Stimulated activated CD4-positive, alpha-beta T cell treated with anti-CD3 and anti-CD28 coated beads, Interleukin-4, amount 100 ng/mL, for 1 hour (primary cell): ENCODE measurements at regions not wholly inside any gene's neighbourhood (a gene's known extent, or its start where the extent isn't known, plus 50 kb on each side); places are given as distances from the start of the nearest gene placed in this dataset.
"Not testable (repeated sequence)": the region's sequence is repeated elsewhere in the genome, so short reads cannot be mapped to it uniquely, and the experiment has no call there.

ENCODE experiments used
- DNase-seq: peaks from one replicate; pipeline ENCODE4 v3.0.0-alpha.2; 2020

GRCh38 chr6:170080169-170080827 is 210.6 kb downstream of the DLL1 start:
- DNase-seq = no peak

DNA sequence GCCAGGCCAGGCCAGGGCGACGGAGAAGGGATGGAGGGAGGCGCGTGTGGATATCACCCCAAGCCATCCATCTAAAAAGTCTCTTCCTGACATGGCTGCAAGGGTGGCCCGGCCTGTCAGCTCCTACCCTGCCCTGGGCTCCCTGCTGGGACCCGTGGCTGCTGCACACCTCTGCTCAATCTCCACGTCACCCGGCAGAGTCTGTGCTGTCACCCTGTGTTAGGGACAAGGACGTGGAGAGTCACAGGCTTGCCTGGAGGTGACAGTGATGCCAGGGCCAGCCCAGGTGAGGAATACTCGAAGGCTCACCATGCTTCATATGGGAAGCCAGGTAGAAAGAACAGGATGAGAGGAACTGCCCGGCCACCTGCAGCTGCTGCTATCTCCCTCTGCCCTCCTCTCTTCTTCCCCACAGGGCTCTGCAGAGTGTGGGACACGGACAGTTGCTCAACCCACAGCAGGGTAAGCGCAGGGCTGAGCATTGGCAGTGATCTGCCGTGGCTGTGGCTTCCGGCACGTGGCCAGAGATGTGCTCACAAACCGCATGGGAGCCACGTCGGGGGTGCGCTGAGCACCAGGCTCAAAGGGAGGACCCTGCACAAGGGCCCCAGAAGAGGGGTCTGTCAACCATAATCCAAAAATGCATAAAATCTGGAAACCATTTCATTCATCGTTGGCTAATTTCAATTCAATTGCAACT is 214.3 kb downstream of the DLL1 start:
- no peak for DNase-seq

GRCh38 chr6:170075659-170076223 is 215.1 kb downstream of the DLL1 start:
- no peak for DNase-seq

GRCh38 chr6:170074907-170075306 is 216.0 kb downstream of the DLL1 start:
- DNase-seq = no peak

DNA sequence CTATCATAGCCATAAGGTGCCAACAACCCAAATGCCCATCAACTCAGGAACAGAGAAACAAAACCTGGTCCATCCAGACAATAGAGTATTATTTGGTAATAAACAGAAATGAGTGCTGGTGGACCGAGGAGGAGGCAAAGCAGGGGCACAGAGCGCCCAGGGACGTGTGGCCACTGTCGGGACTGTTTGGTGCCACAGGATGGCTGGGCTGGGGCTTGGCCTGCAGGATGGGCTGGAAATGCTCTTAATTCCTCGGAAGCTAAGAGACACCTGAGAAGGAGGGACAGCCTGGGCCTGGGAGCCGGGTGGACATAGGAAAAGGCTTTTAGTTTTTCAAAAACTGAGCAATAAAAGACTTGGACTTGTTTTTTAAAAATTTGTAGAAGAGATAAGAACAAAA is 216.4 kb downstream of the DLL1 start:
- no peak for DNase-seq

GRCh38 chr6:170073846-170074245 is 217.0 kb downstream of the DLL1 start:
- DNase-seq = no peak

- no peak for DNase-seq
Measured at GRCh38 chr6:170072246-170072645, 218.6 kb downstream of the DLL1 start.

DNA sequence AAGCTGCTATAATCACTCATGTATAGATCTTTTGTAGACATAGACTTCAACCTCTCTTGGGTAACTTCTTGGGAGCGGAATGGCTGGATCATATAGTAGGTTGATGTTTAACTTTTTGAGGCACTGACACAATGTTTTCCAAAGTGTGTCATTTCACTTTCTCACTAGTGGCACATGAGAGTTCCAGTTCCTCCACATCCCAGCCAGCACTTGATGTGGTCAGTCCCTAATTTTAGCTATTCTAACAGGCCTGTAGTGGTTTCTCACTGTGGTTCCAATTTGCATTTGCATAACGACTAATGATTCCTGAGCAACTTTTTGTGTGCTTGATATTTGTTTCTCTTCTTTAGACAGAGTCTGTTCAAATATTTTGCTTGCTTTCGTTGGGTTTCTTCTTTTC is 221.3 kb downstream of the DLL1 start:
- DNase-seq = no peak

DNA sequence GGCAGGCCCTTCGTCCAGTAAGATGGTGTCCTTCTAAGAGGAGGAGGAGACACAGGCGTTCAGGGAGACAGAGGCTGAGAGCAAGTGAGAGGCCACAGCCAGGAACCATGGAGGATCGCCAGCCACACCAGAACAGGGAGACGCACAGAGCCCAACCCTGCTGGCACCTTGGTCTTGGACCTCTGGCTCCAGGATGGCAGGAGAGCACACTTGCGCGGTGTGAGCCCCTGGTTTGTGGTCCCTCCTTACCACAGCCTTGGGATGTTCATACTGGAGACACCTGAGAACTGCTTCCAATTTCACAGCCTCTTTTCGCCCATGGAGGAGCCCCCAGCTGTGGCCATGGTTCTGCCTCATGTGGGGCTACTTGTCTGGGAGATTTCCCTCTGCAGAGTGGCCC is 222.4 kb downstream of the DLL1 start:
- DNase-seq = no peak

GRCh38 chr6:170067923-170068360 is 222.9 kb downstream of the DLL1 start:
- no peak for DNase-seq

GRCh38 chr6:170067181-170067641 is 223.7 kb downstream of the DLL1 start:
- no peak for DNase-seq

- no peak for DNase-seq
Measured at GRCh38 chr6:170066679-170067078, 224.2 kb downstream of the DLL1 start.

GRCh38 chr6:170063851-170064602 is 226.9 kb downstream of the DLL1 start:
- DNase-seq = no peak

DNA sequence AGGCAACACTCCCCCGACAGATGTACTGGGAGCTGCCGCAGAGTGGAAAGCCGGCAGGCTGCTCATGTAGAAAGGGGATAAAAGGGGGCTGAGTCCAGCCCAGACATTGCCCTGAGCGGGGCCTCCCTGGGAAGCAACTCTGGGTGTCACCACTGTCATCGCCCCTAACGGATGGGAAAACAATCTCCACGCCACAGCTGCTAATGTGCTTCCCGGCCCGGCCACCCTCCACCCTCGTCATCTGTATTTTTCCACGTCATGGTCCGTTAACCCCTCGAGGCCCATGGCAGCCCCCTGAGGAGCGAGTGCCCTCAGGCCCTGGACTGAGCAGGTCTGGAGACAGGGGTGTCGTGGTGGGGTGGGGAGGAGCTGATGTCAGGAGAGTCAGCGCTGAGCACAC is 227.4 kb downstream of the DLL1 start:
- DNase-seq = no peak

DNA sequence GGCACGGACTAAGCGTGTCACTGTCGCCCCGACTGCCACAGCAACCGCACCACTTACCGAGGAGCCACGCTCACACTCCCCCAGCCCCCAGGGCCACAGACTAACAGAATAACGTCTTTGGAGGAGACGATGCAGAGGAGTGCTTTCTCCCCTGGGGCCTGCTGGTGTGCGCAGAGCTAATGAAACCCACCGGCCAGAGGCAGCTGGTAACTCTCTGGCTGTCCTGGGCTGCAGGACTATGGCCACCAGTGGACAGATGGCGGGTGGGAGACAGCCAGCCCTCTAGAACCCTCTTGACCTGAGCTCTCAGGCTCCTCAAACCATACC is 228.0 kb downstream of the DLL1 start:
- DNase-seq = no peak

GRCh38 chr6:170062209-170062914 is 228.5 kb downstream of the DLL1 start:
- DNase-seq = no peak

DNA sequence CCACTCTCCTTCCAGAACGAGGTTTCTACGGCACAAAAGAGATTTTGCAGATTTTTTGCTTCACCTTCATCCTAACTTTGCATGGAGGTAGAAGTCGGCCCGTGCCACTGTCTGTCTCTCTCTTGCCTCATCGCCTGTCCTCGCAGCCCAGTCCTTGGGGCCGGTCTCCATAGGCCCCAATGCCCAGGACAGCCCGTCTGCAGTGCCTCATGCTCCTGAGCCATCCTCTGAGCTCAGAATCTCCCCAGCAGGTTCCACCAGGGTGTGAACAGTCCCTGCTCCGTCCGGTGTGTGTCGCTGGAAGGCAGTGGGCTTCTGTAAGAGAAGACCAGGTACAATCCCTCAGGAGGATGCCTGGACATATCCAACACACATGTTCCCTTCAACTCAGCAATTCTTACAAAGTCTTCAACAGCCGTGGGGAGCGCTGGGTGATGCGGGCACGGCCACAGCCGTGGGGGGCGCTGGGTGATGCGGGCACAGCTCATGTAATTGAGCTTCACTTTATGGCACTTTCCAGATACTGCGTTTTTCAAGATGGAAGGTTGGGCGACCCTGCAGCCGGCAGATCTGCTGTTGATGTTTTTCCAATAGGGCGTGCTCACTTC is 231.9 kb downstream of the DLL1 start:
- DNase-seq = no peak

DNA sequence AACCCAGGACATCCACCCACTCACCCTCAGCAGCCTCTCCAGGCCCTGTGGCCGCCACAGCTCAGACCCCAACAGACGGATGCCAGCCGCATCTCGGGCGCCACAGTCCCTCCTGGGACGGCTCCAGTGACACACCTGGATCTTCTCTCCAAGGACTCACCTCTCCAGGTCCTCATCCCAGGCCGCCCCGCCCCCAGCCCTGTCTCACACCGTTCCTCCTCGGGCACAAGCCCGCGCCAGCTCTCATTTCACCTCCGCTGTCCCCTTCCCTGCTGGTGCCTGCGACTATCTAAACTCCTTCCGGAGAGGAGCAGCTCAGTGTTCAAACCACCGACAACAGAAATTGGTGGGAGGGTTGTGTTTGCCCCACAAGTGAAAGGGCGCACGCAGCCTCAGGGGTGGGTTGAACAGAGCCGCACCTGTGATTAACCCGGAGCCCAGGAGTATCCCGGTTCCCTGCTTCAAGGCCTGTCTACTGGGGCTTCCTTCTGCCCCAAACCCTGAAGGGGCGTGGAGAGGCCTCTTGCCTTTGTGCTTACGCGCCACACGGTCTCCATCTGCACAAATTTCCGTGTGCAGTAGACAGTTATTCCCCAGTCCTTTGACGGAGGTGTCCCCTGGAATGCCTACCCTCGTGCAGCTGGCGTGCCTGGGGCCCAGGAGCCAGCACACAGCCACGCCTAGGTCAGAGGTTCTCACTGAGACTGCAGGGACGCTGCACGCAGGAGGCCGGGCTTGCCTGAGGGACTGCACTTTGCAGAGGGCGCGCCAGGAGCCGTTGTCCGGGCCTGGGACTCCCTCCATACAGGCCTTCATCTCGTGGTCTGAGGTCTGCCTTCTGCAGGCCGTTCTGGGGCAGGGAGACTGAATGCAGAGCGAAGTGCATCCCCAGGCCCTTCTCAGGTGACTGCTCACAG is 232.7 kb downstream of the DLL1 start:
- DNase-seq = no peak

GRCh38 chr6:170057034-170057734 is 233.7 kb downstream of the DLL1 start:
- DNase-seq = no peak

DNA sequence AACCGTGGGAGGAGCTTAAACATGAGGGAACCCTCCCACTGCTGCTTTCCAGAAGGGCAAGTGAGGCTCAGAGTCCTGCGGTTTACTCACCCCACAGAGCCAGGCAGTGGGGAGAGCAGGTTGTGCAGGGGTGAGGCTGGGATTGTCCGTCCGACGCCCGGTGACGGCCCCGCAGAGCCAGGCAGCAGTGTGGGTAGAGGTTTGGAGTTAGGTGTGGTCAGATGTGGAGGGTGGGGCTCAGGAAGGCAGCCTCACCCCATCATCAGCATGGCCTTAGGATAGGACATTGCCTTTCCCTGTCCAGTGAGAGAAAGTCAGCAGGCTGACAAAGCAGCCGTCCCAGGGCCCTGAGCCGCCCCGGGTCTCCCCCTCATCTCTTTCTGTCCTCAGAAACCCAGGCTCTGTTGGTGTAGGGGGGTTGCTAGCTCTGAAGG is 234.6 kb downstream of the DLL1 start:
- no peak for DNase-seq

DNA sequence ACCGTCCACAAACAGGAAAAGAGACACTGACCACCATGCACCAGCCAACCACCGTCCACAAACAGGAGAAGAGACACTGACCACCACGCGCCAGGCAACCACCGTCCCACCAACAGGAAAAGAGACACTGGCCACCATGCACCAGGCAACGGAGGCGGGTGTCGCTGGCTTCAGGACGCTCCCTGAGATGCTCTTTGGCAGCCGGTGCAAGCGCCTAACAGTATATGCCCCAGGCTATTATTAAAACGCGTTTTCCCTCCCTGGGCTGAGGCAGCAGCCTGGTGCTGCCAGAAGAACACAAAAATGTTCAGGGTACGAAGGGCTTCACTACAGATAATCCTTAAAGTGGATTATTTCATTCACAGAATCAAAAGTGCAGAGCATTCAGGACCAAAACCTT is 235.1 kb downstream of the DLL1 start:
- not testable (repeated sequence) for DNase-seq
